ENCODE measurements at regions not wholly inside any gene's neighbourhood (a gene's known extent, or its start where the extent isn't known, plus 50 kb on each side); places are given as distances from the start of the nearest gene placed in this dataset.

DNA sequence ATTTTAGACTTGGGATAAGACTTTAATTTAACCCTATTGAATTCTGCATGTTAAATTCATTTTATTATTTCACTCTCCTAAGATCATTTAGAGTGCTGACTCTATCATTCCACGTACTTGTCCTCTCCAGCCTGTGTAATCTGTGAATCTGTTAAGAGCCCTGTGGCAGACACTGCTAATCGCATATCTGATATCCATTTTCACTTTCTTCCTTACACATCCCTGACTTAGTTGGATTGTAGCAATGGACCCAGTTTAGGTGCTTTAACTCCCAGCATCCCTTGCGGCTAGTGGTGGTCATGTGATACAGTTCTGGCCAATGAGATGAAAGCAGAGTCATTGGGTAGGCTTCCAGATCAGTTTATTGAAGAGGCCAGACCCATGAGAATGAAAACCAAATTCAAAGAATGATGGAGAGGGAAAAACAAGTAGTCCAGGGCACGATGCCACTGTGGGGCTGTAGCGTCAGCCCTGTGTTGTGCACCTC lies 57.2 kb upstream of the SOX4 start:
- Histone ChIP-seq H3K27me3 (no peaks in the 10 kb centered on the region), H3K9me3 (replicated peaks) (no peaks in the 10 kb centered on the region)

DNA sequence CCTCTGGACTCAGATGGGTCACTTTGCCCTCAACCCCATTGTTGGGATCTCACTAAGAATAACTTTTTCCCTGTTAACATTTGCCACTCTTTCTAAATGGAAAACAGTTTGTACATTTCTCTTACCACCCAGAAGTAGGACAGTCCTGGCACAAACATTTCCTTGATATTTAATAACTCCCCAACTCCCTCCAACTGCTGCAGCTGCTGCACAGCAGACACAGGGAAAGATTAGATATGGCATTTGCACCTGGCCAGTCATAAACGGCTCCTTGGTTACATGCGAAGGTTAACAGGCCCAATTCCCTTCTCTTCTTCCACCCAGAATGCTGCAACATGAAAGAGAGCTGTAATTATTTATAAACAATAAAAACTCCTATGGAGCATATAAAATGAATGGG lies 55.9 kb upstream of the SOX4 start:
- Histone ChIP-seq H3K9me3 (replicated peaks) (no peaks in the 10 kb centered on the region), H3K36me3 (no peaks in the 10 kb centered on the region), H3K27ac (peak overlapping the region; percentile 98), H3K4me3 (peak overlapping the region; percentile 30), H3K27me3 (no peaks in the 10 kb centered on the region), H3K4me1 (peaks cover 12% of the 10 kb centered on the region)
- DNase-seq = peak; percentile 76 to 87

More for the DNA sequence above, 57.2 kb upstream of the SOX4 start:
- Histone ChIP-seq H3K27ac (no peak overlapping the region), H3K4me1 (peaks cover 12% of the 10 kb centered on the region), H3K36me3 (no peaks in the 10 kb centered on the region), H3K4me3 (no peak overlapping the region)
- DNase-seq = no peak

DNA sequence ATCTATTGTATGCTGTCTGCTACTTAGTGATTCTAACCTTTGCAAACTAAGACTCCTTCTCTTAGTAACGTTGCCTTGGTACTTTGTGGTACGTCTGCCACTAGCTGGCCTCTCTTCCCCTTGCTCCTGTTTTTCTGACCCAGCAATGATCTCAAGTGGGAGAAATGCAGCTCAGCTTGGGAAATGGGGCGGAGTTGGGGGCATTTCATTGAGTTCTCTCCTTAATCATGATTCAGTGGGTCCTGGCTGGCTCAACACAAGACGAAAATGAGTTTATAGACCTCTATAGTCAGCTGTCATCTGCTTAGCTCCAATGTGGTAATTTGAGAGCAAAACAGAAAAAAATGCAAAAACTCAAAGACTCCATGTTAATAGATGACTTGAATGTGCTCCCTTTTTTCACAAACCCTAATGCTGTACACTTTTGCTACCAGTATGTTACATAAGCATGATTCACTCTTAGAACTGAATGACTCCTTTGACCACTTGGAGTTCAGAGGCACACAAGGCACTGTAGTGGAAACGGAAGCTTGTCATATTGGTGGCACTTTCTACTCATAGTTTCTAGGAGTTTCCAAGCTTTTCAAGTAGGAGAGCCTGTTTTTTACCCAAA lies 55.3 kb upstream of the SOX4 start:
- peaks cover 12% of the 10 kb centered on the region for H3K4me1 ChIP-seq
- H3K27ac ChIP-seq = peak overlapping the region; percentile 98
- H3K9me3 ChIP-seq (replicated peaks) = no peaks in the 10 kb centered on the region
- peak overlapping the region; percentile 30 for H3K4me3 ChIP-seq
- DNase-seq = peak; percentile 69 to 82
- no peaks in the 10 kb centered on the region for H3K36me3 ChIP-seq
- no peaks in the 10 kb centered on the region for H3K27me3 ChIP-seq

DNA sequence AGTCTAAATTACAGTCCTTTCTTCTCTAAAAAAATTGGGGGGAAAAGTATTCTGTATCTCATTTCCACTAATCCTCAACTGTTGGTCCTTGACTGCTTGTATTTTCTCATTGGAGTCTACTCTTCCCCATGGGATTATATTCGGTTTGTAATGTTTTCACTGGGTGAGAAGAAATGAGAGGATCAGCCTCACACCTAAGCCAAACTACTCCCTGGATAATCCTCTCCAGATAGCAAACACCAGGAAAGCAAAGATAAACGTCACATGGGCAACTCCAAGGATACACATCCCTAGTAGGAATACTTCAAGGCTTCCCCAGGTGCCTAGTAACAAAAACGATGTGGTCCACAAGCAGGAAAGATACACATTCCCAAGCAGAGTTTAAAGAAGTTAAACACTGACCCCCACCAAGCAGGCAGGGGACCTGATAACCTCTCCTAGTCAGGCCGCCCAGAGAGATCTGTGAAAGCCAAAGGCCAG lies 53.9 kb upstream of the SOX4 start:
- Histone ChIP-seq H3K9me3 (replicated peaks) (no peaks in the 10 kb centered on the region), H3K4me3 (no peak overlapping the region)
- no peak for DNase-seq

More for the DNA sequence above, 53.9 kb upstream of the SOX4 start:
- H3K36me3 ChIP-seq = no peaks in the 10 kb centered on the region
- H3K27me3 ChIP-seq = no peaks in the 10 kb centered on the region
- H3K27ac ChIP-seq = no peak overlapping the region; the same call in 1 of the 2 replicates
- H3K4me1 ChIP-seq = peaks cover 12% of the 10 kb centered on the region
